Adrenal gland (tissue), 9 donors: ENCODE measurements at regions not wholly inside any gene's neighbourhood (a gene's known extent, or its start where the extent isn't known, plus 50 kb on each side); places are given as distances from the start of the nearest gene placed in this dataset.
A peak's percentile ranks its signal among the peaks of the same experiment; 100 is the strongest.

Experiments
- DNase-seq, 7 donors: peaks; one replicate each; pipeline ENCODE4 v3.0.0-alpha.2; 2019 to 2020
- H3K27ac ChIP-seq, 5 donors: fragments of 200-600 bp; sonication (generic) in 4 of 5; 1 replicate in 3 of 5; 2 replicates in 2 of 5; pipeline versions ENCODE4 v1.5.1 to v1.8.0; 2016 to 2020; ENCODE audit warnings: mild to moderate bottlenecking in 1 of 5
- H3K27me3 ChIP-seq: fragments of 200-600 bp; 2 replicates; pipeline ENCODE4 v1.8.0; 2021
- H3K36me3 ChIP-seq, 2 donors: fragments of 200-600 bp; replicated peaks in 1 of 2; 1 replicate in 1 of 2; 2 replicates in 1 of 2; pipeline versions ENCODE4 v1.5.1 to v1.8.0; 2018 to 2022
- H3K4me1 ChIP-seq, 2 donors: fragments of 200-600 bp; replicated peaks in 1 of 2; 1 replicate in 1 of 2; 2 replicates in 1 of 2; pipeline versions ENCODE4 v1.5.1 to v1.8.0; 2018 to 2021
- H3K4me3 ChIP-seq, 4 donors: fragments of 200-600 bp; sonication (generic) in 3 of 4; one replicate each; pipeline ENCODE4 v1.5.1; 2016 to 2018
- H3K9me3 ChIP-seq, 3 donors: fragments of 200-600 bp; sonication (generic) in 1 of 3; replicated peaks in 1 of 3; 1 replicate in 2 of 3; 2 replicates in 1 of 3; pipeline versions ENCODE4 v1.5.1 to v1.8.0; 2016 to 2021
- POLR2A ChIP-seq, 2 donors: fragments of 450-650 bp; IDR thresholded peaks; one replicate each; pipeline ENCODE4 v1.6.1; 2017; ENCODE audit warnings: antibody characterized with exemption in 2 of 2, mild to moderate bottlenecking in 2 of 2, moderate library complexity in 1 of 2
- WGBS, 4 donors: extraction: QIAGEN DNeasy Blood & Tissue Kit in 2 of 4; methylation state at CpG; one replicate each; pipeline versions ENCODE4 v1.1.5 to v1.1.7; 2013 to 2017; 5-methylcytosine and 5-hydroxymethylcytosine counted together
- intact Hi-C, 2 donors: fragments of 100-400 bp; cut with DNase I; formaldehyde crosslinking; loops; one replicate each; pipeline versions ENCODE4 v1.14.1 to v1.15.0; 2022 to 2023
- TF ChIP-seq, protein P1 (sequence below), 6 experiments: fragments of 450-650 bp in 4 of 6; fragments of 200-600 bp in 2 of 6; sonication (generic) in 1 of 6; IDR thresholded peaks; 1 replicate in 5 of 6; 2 replicates in 1 of 6; pipeline versions ENCODE4 v1.5.1 to v1.8.0; 2016 to 2021; ENCODE audit warnings: antibody characterized with exemption in 6 of 6, mild to moderate bottlenecking in 2 of 6, moderate library complexity in 1 of 6
- donor health status: healthy with polysubstance abuse.
- donor health status: Bipolar disorder and iron deficiency.
- donor health status: DM: yes; HTN: yes; CAD: no.
- donor health status: DM: no; HTN: no; CAD: no.
- donor health status: DM: no; HTN: no; CAD: no.

DNA sequence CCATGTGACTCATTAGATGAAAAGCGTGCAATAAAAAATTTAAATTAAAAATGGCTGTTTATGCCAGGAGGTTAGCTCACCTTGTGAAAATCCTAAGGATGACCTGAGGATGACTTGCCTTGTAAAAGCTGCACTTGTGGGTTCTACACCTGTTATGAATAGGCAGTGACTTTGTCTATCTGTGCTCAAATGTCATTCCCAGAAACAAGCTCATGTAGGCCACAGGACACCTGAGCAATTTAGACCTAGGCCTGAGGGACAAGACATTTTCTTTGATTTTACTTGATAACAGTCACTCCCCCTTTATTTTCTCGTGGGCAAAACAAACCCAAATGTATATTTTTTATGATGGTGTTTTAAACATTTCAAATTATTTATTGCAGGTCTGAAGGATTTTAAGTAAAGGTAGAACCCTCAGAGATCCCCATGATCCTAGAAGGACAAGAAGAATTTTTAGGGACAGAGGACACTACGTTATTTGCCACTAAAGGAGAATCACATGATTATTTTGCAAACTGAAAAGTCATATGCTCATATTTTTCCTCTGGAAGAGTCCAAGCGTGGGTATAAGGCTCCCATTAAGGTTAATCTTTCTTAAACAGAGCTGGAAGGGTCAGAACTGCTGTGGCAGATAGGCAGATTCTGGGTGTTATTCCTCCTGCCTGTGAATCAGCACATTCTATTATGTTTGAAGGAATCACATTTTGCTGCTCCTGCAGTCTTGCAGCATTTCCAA, 277.5 kb upstream of the MAN1A1 start:
- no peaks in the 10 kb centered on the region for H3K9me3 ChIP-seq
- no peaks in the 10 kb centered on the region for H3K36me3 ChIP-seq
- intact Hi-C loops, result no loop called here
- TF ChIP-seq, protein P1, sequence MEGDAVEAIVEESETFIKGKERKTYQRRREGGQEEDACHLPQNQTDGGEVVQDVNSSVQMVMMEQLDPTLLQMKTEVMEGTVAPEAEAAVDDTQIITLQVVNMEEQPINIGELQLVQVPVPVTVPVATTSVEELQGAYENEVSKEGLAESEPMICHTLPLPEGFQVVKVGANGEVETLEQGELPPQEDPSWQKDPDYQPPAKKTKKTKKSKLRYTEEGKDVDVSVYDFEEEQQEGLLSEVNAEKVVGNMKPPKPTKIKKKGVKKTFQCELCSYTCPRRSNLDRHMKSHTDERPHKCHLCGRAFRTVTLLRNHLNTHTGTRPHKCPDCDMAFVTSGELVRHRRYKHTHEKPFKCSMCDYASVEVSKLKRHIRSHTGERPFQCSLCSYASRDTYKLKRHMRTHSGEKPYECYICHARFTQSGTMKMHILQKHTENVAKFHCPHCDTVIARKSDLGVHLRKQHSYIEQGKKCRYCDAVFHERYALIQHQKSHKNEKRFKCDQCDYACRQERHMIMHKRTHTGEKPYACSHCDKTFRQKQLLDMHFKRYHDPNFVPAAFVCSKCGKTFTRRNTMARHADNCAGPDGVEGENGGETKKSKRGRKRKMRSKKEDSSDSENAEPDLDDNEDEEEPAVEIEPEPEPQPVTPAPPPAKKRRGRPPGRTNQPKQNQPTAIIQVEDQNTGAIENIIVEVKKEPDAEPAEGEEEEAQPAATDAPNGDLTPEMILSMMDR (IDR thresholded peaks at IDR 0.05), result no peak
- no peak for TF ChIP-seq POLR2A (IDR thresholded peaks at IDR 0.05)
- H3K27ac ChIP-seq, result no peak overlapping the region
- H3K4me3 ChIP-seq, result no peak overlapping the region
- no peak for DNase-seq
- no peaks in the 10 kb centered on the region for H3K27me3 ChIP-seq
- H3K4me1 ChIP-seq, result peaks cover 0 to 5% of the 10 kb centered on the region in 2 donors
- 83 to 90% (median 89%) methylated on average over 4 of the region's 4 CpGs for WGBS, 4 donors

DNA sequence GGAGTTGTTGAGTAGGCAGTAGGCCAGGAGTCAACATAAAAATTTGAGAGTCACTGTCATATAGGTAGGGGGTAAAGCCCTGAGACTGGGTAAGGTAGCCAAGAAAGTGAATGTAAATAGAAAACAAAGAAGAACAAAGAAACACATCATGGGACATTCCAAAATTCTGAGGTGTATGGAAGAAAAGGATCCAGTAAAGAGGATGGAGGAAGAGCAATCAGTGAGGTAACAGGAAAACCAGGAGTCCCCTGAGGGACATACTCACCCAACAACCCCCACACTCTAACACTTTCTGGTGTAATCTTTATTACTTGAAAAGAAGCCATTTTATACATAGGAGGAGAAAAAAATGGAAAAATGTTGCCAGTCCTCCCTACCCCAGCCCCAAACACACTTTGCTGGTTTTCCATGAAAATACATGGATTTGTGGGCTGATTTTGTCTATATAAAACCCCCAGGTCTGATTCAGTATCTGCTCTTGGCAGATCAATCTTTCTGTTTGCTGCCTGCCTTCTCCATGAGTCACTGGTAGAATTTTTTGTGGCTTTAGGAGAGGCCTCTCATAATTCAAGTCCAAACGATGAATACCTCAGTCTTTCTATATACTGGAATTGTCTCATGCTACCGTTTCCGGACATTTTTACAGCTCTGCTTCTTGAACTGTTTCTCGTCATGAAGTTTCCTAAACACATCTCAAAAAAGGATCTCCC, 271.4 kb upstream of the MAN1A1 start:
- TF ChIP-seq, protein P1 (IDR thresholded peaks at IDR 0.05), result no peak
- TF ChIP-seq POLR2A (IDR thresholded peaks at IDR 0.05), result no peak
- peak in 3 of 7 donors; percentile 12 to 23 (median 19) for DNase-seq
- H3K4me1 ChIP-seq, result peaks cover 0 to 7% of the 10 kb centered on the region in 2 donors
- intact Hi-C loops, result no loop called here
- WGBS, 4 donors, result 56 to 66% (median 62%) methylated on average over 4 of the region's 4 CpGs
- H3K27ac ChIP-seq, result no peak overlapping the region
- peaks cover 0 to 5% (median 0%) of the 10 kb centered on the region in 3 donors for H3K9me3 ChIP-seq
- H3K36me3 ChIP-seq, result no peaks in the 10 kb centered on the region
- no peaks in the 10 kb centered on the region for H3K27me3 ChIP-seq
- H3K4me3 ChIP-seq, result no peak overlapping the region

DNA sequence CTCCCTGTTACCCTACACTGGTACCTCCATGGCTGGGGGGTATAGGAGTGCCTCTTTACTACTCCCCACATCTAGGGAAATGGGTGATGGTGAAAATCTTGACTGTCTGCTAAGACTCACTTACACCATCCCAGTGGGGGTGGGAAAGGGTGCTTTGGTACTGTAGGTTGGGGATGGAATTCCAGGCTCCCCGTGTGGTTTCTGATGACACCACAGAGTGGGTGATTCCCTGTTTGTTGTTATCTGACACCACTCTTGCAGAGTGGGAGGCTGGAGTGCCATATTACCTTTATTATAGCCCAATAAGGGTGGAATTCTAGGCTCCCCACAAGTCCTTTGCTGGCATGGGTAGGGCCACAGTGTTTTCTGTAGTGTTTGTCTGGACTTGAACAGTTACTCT, 264.6 kb upstream of the MAN1A1 start:
- Histone ChIP-seq H3K36me3 (no peaks in the 10 kb centered on the region), H3K27ac (no peak overlapping the region), H3K4me1 (peaks cover 0 to 3% of the 10 kb centered on the region in 2 donors), H3K27me3 (no peaks in the 10 kb centered on the region), H3K9me3 (peaks cover 0 to 5% (median 0%) of the 10 kb centered on the region in 3 donors), H3K4me3 (no peak overlapping the region)
- TF ChIP-seq, protein P1 (IDR thresholded peaks at IDR 0.05), result no peak
- no peak for DNase-seq
- intact Hi-C loops, result no loop called here
- 38 to 78% (median 67%) methylated on average over 1 of the region's 1 CpG; no CpG with 5 or more reads in 1 of the 4 donors for WGBS, 4 donors

GRCh38 chr6:119612911-119613381, 263.4 kb upstream of the MAN1A1 start:
- peaks cover 0 to 5% (median 0%) of the 10 kb centered on the region in 3 donors for H3K9me3 ChIP-seq
- peak overlapping the region in 1 of 5 donors; percentile 15 for H3K27ac ChIP-seq
- TF ChIP-seq, protein P1 (IDR thresholded peaks at IDR 0.05), result no peak
- TF ChIP-seq POLR2A (IDR thresholded peaks at IDR 0.05), result no peak
- no peaks in the 10 kb centered on the region for H3K36me3 ChIP-seq
- peaks cover 0 to 3% of the 10 kb centered on the region in 2 donors for H3K4me1 ChIP-seq
- DNase-seq, result no peak
- no peaks in the 10 kb centered on the region for H3K27me3 ChIP-seq
- intact Hi-C loops, result no loop called here
- H3K4me3 ChIP-seq, result no peak overlapping the region
